ENCODE measurements at regions not wholly inside any gene's neighbourhood (a gene's known extent, or its start where the extent isn't known, plus 50 kb on each side); places are given as distances from the start of the nearest gene placed in this dataset.

- DNase-seq (ENCODE audit: low read depth): no peak
- no peak overlapping the region for H3K4me3 ChIP-seq (ENCODE audit: low read depth, low read length)
- no peak for TF ChIP-seq CTCF (IDR thresholded peaks at IDR 0.05; ENCODE audit: insufficient read depth, low read depth, low read length, missing control alignments)
Measured at GRCh38 chr12:59075968-59076490, 155.7 kb upstream of the LRIG3 start.

- no peak for DNase-seq (ENCODE audit: low read depth)
- H3K4me3 ChIP-seq (ENCODE audit: low read depth, low read length): no peak overlapping the region
- TF ChIP-seq CTCF (IDR thresholded peaks at IDR 0.05; ENCODE audit: insufficient read depth, low read depth, low read length, missing control alignments): no peak
Measured at GRCh38 chr12:59075141-59075540, 154.8 kb upstream of the LRIG3 start.

DNA sequence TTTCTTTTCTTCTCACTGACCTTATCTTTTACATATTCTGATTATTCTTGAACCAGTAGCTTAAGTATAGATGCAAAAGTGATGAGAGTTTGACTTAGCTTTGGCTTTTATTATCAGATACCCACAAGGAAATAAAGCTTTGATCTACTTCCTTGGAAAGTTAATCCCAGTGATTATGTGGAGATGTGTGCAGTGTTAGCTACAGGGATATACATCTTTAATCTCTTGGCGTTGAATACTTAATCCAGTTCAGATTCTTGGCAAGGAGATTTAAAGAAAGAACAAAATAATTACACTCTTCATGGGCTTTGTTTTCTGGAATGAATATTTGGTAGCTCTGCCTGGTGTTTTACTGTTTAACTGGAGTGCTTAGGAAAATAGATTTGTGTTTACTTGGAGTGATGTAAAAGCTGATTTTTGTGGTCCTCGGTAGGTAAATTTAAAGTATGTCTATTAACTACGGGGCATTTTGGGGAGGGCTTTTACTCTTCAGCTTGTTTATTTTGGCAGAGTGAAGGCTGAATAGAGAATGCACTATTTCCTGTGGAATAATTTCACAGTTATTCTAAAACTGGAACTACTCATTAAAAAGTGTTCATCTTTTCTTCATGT is 150.1 kb upstream of the LRIG3 start:
- no peak overlapping the region for H3K4me3 ChIP-seq (ENCODE audit: low read depth, low read length)
- DNase-seq (ENCODE audit: low read depth): no peak
- TF ChIP-seq CTCF (IDR thresholded peaks at IDR 0.05; ENCODE audit: insufficient read depth, low read depth, low read length, missing control alignments): no peak

GRCh38 chr12:59069516-59069915 is 149.2 kb upstream of the LRIG3 start:
- no peak overlapping the region for H3K4me3 ChIP-seq (ENCODE audit: low read depth, low read length)
- no peak for TF ChIP-seq CTCF (IDR thresholded peaks at IDR 0.05; ENCODE audit: insufficient read depth, low read depth, low read length, missing control alignments)
- no peak for DNase-seq (ENCODE audit: low read depth)

DNA sequence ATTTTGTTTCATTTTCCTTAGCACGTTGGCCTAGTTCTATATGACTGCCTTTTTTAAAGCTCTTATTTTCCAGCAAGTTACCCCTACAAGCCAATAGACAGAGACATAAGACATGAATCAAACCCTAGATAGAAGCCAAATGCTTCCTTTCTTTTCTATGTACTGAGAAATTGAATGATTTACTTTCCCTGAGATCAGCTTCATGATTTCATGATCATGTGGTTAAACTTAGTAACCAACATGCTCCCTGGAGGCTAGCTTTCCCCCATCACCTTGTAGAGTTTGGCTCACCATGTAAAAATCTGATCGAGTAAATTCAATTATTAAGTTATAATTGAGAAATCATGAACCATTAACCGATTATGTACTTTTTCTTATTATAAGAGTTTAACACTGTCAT is 148.1 kb upstream of the LRIG3 start:
- DNase-seq (ENCODE audit: low read depth): no peak
- no peak overlapping the region for H3K4me3 ChIP-seq (ENCODE audit: low read depth, low read length)
- TF ChIP-seq CTCF (IDR thresholded peaks at IDR 0.05; ENCODE audit: insufficient read depth, low read depth, low read length, missing control alignments): no peak

DNA sequence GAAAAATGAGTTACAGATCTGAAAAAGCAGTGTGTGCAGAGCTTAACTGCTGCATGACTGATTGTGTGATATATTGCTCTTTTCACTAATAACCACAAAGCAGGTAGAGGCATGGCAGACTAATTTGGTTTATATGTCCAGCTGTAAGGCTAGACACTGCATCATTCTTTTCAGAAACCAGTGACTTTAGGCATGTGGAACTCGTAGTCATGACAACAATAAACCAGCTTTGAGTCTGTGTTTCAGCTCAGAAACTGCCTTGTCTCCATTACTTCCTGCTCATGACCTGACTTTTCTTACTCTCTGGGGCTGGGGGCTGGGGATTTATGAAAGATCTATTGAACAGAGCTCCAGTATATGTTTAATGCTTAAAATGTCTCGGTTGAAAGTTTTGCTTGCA is 146.8 kb upstream of the LRIG3 start:
- no peak for TF ChIP-seq CTCF (IDR thresholded peaks at IDR 0.05; ENCODE audit: insufficient read depth, low read depth, low read length, missing control alignments)
- no peak overlapping the region for H3K4me3 ChIP-seq (ENCODE audit: low read depth, low read length)
- DNase-seq (ENCODE audit: low read depth): peak; percentile 63

DNA sequence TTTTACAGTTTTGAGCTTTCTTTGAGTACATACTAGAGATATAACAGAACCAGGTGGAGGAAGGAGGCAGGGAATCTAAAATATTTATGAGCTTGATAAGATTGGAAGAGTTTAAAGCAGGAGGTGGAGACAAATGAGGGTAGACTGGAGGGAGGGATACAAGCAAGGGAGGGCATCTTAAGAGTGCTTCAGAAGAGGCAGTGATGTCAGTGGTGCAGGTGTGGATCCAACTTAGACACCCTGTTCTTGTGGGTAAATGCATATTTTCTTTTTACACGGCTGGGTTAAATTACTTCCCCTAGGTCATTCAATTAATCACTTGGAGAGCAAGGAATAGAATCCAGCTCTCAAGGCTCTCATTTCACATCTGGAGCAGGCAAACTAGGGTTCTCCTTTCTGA is 146.1 kb upstream of the LRIG3 start:
- no peak overlapping the region for H3K4me3 ChIP-seq (ENCODE audit: low read depth, low read length)
- no peak for TF ChIP-seq CTCF (IDR thresholded peaks at IDR 0.05; ENCODE audit: insufficient read depth, low read depth, low read length, missing control alignments)
- DNase-seq (ENCODE audit: low read depth): no peak

All from GM12865 (cell line).